CD4-positive, CD25-positive, alpha-beta regulatory T cell (primary cell): ENCODE measurements at regions not wholly inside any gene's neighbourhood (a gene's known extent, or its start where the extent isn't known, plus 50 kb on each side); places are given as distances from the start of the nearest gene placed in this dataset.

ENCODE experiments used
- ATAC-seq, 2 donors: fragments of 150-1000 bp; cut with Tn5 transposase; one replicate each; pipeline ENCODE4 v1.10.0; 2021; ENCODE audit warnings: low read depth in 2 of 2, moderate number of reproducible peaks in 2 of 2, moderate library complexity in 1 of 2
- DNase-seq, 3 donors: peaks; one replicate each; pipeline versions ENCODE4 v3.0.0 to v3.0.0-alpha.2; 2012 to 2022; ENCODE audit warnings: mixed read lengths in 1 of 3
- H3K27ac ChIP-seq: one replicate; pipeline ENCODE4 v1.7.0; 2013; ENCODE audit warnings: mild to moderate bottlenecking, low read length; ENCODE audit not compliant: insufficient read depth, poor library complexity, severe bottlenecking
- H3K27me3 ChIP-seq: one replicate; pipeline ENCODE4 v1.7.0; 2013; ENCODE audit warnings: low read length; ENCODE audit not compliant: control insufficient read depth, insufficient read depth
- H3K36me3 ChIP-seq: one replicate; pipeline ENCODE4 v1.7.0; 2013; ENCODE audit warnings: mild to moderate bottlenecking, low read length, moderate library complexity; ENCODE audit not compliant: control insufficient read depth, insufficient read depth
- H3K4me1 ChIP-seq: 2 replicates; pipeline ENCODE4 v1.7.0; 2013; ENCODE audit warnings: mild to moderate bottlenecking, low read length; ENCODE audit not compliant: insufficient read depth, control insufficient read depth, poor library complexity, severe bottlenecking
- H3K4me3 ChIP-seq: one replicate; pipeline ENCODE4 v1.7.0; 2013; ENCODE audit warnings: low read depth, mild to moderate bottlenecking, low read length, moderate library complexity
- H3K9me3 ChIP-seq, 2 experiments: 1 replicate in 1 of 2; 2 replicates in 1 of 2; pipeline ENCODE4 v1.7.0; 2013; ENCODE audit warnings: low read length in 2 of 2, mild to moderate bottlenecking in 1 of 2, moderate library complexity in 1 of 2; ENCODE audit not compliant: control insufficient read depth in 2 of 2
- H3K27ac Mint-ChIP-seq, 3 donors: one replicate each; pipeline ENCODE4 v1.8.0; 2020 to 2022; ENCODE audit warnings: mild to moderate bottlenecking in 3 of 3, mixed read lengths in 3 of 3, moderate library complexity in 2 of 3
- H3K27me3 Mint-ChIP-seq: one replicate; pipeline ENCODE4 v1.8.0; 2022; ENCODE audit warnings: mild to moderate bottlenecking, mixed read lengths
- H3K36me3 Mint-ChIP-seq: one replicate; pipeline ENCODE4 v1.8.0; 2020; ENCODE audit warnings: mixed read lengths
- H3K4me1 Mint-ChIP-seq, 4 donors: one replicate each; pipeline ENCODE4 v1.8.0; 2020 to 2022; ENCODE audit warnings: mixed read lengths in 4 of 4, mild to moderate bottlenecking in 1 of 4
- H3K4me3 Mint-ChIP-seq, 4 donors: one replicate each; pipeline ENCODE4 v1.8.0; 2020 to 2022; ENCODE audit warnings: mild to moderate bottlenecking in 4 of 4, mixed read lengths in 4 of 4, moderate library complexity in 3 of 4
- H3K9me3 Mint-ChIP-seq, 7 donors: one replicate each; pipeline ENCODE4 v1.8.0; 2020 to 2022; ENCODE audit warnings: mixed read lengths in 7 of 7, mild to moderate bottlenecking in 3 of 7, moderate library complexity in 2 of 7

DNA sequence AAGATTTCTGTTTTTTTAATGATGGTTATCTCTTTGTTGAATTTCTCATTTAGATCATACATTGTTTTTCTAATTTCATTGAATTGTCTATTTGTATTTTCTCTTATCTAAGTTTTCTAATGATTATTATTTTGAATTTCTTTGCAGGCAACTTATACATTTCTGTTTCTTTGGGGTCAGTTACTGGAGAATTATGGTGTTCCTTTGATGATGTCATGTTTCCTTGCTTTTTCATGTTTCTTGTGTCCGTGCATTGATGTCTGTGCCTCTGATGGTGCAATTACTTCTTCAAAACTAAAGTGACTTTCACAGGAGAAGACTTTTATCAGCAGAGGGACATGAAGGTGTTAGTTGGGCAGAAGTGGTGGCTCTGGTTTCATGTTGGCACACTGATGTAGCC, 270.7 kb upstream of the MOCS1 start:
- Histone ChIP-seq H3K4me1 (no peaks in the 10 kb centered on the region), H3K27ac (no peak overlapping the region), H3K9me3 (peaks cover 6 to 22% of the 10 kb centered on the region in 2 experiments), H3K4me3 (no peak overlapping the region), H3K36me3 (no peaks in the 10 kb centered on the region), H3K27me3 (no peaks in the 10 kb centered on the region)
- DNase-seq (no peak), ATAC-seq (no peak)
- Mint-ChIP-seq H3K4me3 (no peak overlapping the region), H3K4me1 (no peaks in the 10 kb centered on the region), H3K27me3 (no peaks in the 10 kb centered on the region), H3K9me3 (peaks cover 0 to 32% (median 12%) of the 10 kb centered on the region in 7 donors), H3K27ac (no peak overlapping the region), H3K36me3 (no peaks in the 10 kb centered on the region)

DNA sequence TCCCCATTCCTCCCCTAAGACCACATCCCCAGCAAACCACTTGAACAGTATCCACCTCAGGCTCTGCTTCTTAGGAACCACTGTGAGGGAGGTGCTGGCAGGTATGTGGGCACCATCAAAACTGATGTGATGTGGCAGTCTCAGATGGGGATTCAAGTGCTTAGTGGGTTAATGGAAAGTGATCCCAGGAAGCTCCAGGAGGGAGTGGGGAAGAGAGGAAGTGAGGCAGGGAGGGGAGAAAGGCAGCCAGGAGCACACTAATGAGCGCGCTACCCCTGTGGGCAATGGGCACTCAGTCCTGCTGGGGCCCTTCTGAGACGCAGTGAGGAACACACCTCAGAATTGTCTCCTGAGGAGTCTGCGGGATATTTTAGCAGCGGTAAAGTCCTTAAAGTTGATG, 263.1 kb upstream of the MOCS1 start:
- Histone ChIP-seq H3K9me3 (no peaks in the 10 kb centered on the region), H3K27ac (no peak overlapping the region), H3K27me3 (no peaks in the 10 kb centered on the region), H3K36me3 (no peaks in the 10 kb centered on the region), H3K4me3 (no peak overlapping the region), H3K4me1 (no peaks in the 10 kb centered on the region)
- peaks cover 0 to 9% (median 3%) of the 10 kb centered on the region in 7 donors for H3K9me3 Mint-ChIP-seq
- no peaks in the 10 kb centered on the region for H3K27me3 Mint-ChIP-seq
- no peak overlapping the region for H3K27ac Mint-ChIP-seq
- no peaks in the 10 kb centered on the region for H3K4me1 Mint-ChIP-seq
- ATAC-seq (no peak), DNase-seq (no peak)
- no peaks in the 10 kb centered on the region for H3K36me3 Mint-ChIP-seq
- H3K4me3 Mint-ChIP-seq = no peak overlapping the region

DNA sequence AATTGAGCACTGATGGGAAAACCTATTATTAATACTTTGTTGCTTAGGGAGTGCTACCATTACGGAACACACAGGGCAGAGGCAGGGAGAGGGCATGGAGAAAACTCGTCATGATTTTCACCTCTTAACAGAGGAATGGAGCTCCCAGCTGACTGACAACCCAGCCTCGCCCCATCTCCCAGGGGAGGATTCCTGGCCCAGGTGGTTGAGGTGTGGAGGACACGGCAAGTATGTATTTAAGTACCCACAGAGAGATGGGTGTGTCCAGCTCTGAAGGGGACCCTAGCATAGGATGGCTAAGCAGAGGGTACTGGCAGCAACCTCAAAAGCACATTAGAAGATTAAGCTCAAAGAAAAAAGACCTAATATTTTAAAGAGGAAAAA, 261.9 kb upstream of the MOCS1 start:
- Histone ChIP-seq H3K4me3 (no peak overlapping the region), H3K27ac (no peak overlapping the region), H3K4me1 (no peaks in the 10 kb centered on the region), H3K27me3 (no peaks in the 10 kb centered on the region), H3K9me3 (no peaks in the 10 kb centered on the region), H3K36me3 (no peaks in the 10 kb centered on the region)
- no peaks in the 10 kb centered on the region for H3K27me3 Mint-ChIP-seq
- no peak overlapping the region for H3K4me3 Mint-ChIP-seq
- no peak overlapping the region for H3K27ac Mint-ChIP-seq
- H3K36me3 Mint-ChIP-seq = no peaks in the 10 kb centered on the region
- H3K4me1 Mint-ChIP-seq = no peaks in the 10 kb centered on the region
- ATAC-seq (no peak), DNase-seq (no peak)
- H3K9me3 Mint-ChIP-seq = peaks cover 0 to 7% (median 0%) of the 10 kb centered on the region in 7 donors

DNA sequence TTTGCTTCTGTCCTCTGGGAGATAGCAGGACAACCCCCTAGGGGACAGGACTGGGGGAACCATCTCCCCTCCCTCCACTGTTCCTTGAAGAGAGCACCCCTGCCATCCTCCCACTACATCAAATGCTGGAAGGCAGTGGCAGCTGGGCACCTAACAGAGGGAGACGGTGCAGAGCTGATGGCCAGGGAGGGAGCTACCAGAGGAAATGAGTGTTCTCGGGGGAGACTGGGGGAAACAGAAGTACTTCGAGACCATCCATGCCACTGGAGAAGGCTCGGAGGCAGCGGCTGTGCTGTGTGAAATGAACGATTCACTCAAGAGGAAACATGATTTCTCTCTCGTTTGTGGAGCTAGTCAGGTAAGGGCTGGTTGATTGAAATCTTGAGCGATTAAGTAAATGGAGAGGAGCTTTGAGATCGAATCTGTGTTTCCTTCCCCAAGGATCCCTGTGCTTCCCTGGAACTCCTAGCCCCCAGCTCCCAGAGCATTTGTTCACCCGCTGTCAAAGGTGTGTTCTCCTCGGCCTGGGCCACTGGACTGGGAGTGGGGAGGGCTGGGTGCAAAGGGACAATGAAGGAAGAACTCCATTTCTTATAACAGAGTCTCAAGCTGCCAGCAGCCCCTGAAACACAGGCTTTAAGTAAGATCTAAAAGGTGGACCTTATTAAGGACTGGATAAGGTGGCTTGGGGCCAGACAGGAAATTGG, 261.3 kb upstream of the MOCS1 start:
- H3K4me1 ChIP-seq = no peaks in the 10 kb centered on the region
- H3K9me3 Mint-ChIP-seq = peaks cover 0 to 5% (median 0%) of the 10 kb centered on the region in 7 donors
- no peaks in the 10 kb centered on the region for H3K9me3 ChIP-seq
- H3K36me3 ChIP-seq = no peaks in the 10 kb centered on the region
- no peak overlapping the region for H3K27ac ChIP-seq
- H3K27ac Mint-ChIP-seq = no peak overlapping the region
- H3K4me3 Mint-ChIP-seq = no peak overlapping the region
- ATAC-seq (no peak), DNase-seq (no peak)
- H3K27me3 ChIP-seq = no peaks in the 10 kb centered on the region
- no peak overlapping the region for H3K4me3 ChIP-seq
- no peaks in the 10 kb centered on the region for H3K27me3 Mint-ChIP-seq
- H3K36me3 Mint-ChIP-seq = no peaks in the 10 kb centered on the region
- H3K4me1 Mint-ChIP-seq = no peaks in the 10 kb centered on the region

DNA sequence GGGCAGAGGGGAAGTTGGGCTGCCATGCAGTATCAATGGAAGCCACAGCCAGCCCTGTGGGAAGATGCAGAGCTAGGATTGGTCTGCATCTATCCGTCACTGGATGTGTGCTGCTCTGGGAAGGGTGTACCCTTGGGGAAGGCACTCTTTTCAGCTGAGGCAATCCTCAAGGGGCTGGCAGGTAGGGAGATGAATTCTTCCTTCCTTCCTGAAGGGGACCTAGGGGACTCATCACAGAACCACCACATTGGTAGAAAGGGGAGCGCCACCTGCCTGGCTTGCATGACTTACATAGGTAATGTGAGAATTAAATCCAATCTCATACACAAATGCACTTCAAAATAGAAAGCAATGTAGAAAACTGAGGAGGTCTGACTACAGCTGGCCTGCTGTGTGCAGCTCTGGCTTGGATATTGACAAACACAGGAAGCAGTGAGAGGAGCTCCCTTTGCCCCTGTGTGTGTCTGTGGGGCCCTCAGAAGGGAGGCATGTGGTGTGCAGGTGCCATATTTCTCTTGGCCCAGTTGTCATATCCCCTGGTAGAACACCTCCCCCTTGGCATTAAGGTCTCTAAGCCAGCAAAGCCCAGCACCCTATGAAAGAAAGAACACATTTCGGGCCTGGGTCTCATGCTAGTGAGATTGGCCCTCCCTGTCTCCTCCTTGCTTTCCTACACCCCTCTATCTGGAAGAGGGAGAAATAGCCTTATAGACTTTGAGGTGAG, 260.3 kb upstream of the MOCS1 start:
- H3K27me3 ChIP-seq = no peaks in the 10 kb centered on the region
- no peaks in the 10 kb centered on the region for H3K9me3 ChIP-seq
- H3K4me3 ChIP-seq = no peak overlapping the region
- no peak overlapping the region for H3K4me3 Mint-ChIP-seq
- no peak overlapping the region for H3K27ac ChIP-seq
- no peaks in the 10 kb centered on the region for H3K36me3 ChIP-seq
- H3K36me3 Mint-ChIP-seq = no peaks in the 10 kb centered on the region
- ATAC-seq (no peak), DNase-seq (no peak)
- no peaks in the 10 kb centered on the region for H3K4me1 ChIP-seq
- H3K27ac Mint-ChIP-seq = no peak overlapping the region
- no peaks in the 10 kb centered on the region for H3K4me1 Mint-ChIP-seq
- no peaks in the 10 kb centered on the region for H3K27me3 Mint-ChIP-seq
- H3K9me3 Mint-ChIP-seq = peaks cover 0 to 5% (median 0%) of the 10 kb centered on the region in 7 donors

DNA sequence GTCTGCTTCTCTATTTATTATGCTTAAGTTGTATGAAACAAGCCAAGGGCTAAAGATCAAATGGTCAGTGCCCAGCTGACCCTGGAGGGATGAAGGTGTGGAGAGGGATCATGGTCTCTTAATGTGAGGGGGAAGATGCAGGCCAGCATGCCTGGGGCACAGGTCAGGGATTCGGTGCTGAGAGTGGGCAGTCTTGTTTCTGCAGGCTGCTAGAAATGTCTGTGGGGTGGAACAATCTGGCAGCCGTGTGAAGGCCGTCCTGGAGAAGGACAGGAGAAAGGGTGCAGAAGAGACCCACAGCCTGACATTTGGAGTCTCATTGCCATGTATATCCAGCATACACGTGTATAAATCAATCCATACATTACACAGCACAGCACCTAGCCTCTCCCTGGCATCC, 258.3 kb upstream of the MOCS1 start:
- no peak overlapping the region for H3K4me3 Mint-ChIP-seq
- no peaks in the 10 kb centered on the region for H3K36me3 ChIP-seq
- no peaks in the 10 kb centered on the region for H3K36me3 Mint-ChIP-seq
- no peaks in the 10 kb centered on the region for H3K27me3 Mint-ChIP-seq
- no peak for ATAC-seq
- no peaks in the 10 kb centered on the region for H3K4me1 ChIP-seq
- H3K27me3 ChIP-seq = no peaks in the 10 kb centered on the region
- H3K27ac ChIP-seq = no peak overlapping the region
- no peak overlapping the region for H3K4me3 ChIP-seq
- H3K4me1 Mint-ChIP-seq = no peaks in the 10 kb centered on the region
- H3K9me3 Mint-ChIP-seq = peaks cover 0 to 5% (median 0%) of the 10 kb centered on the region in 7 donors
- H3K9me3 ChIP-seq = no peaks in the 10 kb centered on the region
- no peak overlapping the region for H3K27ac Mint-ChIP-seq
- no peak for DNase-seq

DNA sequence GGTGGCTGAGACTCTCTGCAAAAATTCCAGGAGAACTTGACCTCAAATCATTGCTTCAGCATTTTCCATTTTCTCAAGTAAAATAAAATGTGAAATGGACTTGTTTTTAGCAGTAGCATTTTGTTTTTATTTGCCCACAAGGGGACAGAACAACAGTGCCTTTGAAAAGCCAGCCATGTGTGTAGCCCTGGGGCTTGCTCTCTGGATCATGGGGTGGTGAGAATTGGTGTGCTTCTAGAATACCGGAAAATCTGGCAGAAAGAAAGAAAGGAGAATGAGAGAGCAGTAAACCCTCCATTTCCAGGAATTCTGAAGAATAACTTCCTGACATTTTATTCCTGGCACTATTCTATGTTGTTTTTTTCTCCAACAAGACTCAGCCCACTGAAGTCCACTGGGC, 254.7 kb upstream of the MOCS1 start:
- peaks cover 0 to 11% (median 5%) of the 10 kb centered on the region in 7 donors for H3K9me3 Mint-ChIP-seq
- no peak overlapping the region for H3K4me3 ChIP-seq
- no peaks in the 10 kb centered on the region for H3K4me1 ChIP-seq
- no peaks in the 10 kb centered on the region for H3K27me3 ChIP-seq
- ATAC-seq = no peak
- H3K27me3 Mint-ChIP-seq = no peaks in the 10 kb centered on the region
- H3K4me3 Mint-ChIP-seq = no peak overlapping the region
- no peak overlapping the region for H3K27ac ChIP-seq
- H3K27ac Mint-ChIP-seq = no peak overlapping the region
- DNase-seq = no peak
- H3K36me3 ChIP-seq = no peaks in the 10 kb centered on the region
- H3K4me1 Mint-ChIP-seq = no peaks in the 10 kb centered on the region
- no peaks in the 10 kb centered on the region for H3K36me3 Mint-ChIP-seq
- H3K9me3 ChIP-seq = peaks cover 2 to 4% of the 10 kb centered on the region in 2 experiments
